SKM-1 (cell line): ENCODE measurements at regions not wholly inside any gene's neighbourhood (a gene's known extent, or its start where the extent isn't known, plus 50 kb on each side); places are given as distances from the start of the nearest gene placed in this dataset.

Source experiments
- DNase-seq: peaks from one replicate; lab custom pipeline; 2025; ENCODE audit not compliant: unreplicated experiment; lab: John Stamatoyannopoulos, UW

GRCh38 chr6:147712841-147713240, 204.4 kb downstream of the SAMD5 start:
- no peak for DNase-seq

- DNase-seq = no peak
These were observed 206.5 kb downstream of the SAMD5 start for GRCh38 chr6:147715035-147715434.

DNA sequence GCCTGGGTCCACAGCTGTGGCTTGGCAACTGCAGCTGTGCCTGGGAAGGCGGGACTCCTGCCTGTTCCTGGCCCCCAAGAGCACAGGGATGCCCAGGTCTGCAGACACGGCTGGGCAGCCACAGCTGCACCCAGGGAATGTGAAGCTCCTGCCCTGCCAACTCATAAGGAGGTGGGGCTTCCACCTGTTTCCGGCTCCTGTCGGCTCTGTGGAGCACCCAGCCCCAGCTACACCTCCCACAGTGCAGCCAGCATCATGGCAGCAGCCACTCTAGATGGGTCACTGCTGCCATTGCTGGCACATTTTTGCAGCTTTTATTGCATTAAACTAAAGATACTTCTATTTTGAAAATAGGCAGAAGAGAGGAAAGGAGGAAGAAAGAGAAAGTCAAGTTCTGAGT, 207.9 kb downstream of the SAMD5 start:
- DNase-seq = no peak

DNA sequence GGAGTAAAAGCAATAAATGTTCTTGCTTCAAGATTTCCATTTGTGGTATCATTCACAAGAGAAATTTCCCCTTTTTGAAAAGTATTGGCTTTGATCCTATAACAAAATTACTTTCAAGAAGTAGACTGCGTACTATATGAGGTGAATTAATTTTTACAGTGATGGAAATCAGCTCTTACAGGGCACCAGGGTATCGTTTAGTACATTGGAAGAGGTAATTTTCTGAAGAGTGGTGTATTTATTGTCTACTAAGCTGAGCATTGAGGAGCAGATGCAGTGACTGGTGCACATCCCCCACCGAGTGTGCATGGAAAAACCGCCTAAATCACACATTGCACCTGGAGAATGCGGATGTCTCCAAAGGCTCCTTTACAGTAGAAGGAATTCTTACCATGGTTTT, 209.5 kb downstream of the SAMD5 start:
- DNase-seq = no peak

GRCh38 chr6:147722158-147722557, 213.7 kb downstream of the SAMD5 start:
- no peak for DNase-seq

DNA sequence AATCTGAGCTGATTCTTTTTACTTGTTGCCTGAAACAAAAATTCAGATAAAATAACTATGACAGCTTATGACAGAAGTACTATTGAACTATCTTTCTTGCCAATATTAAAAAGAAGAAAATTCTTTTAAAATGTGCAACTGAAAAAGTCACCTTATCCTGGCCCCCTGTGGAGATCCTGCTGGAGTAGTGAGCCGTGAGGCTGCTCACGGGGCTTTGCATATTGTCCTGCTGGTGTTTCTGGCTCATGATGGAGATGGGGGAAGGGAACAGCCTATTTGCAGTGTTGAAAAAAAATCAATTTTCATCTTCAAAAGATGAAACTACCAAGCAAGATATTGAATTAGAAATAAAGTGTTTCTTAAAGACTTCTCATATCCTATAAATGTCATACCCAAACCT, 216.0 kb downstream of the SAMD5 start:
- no peak for DNase-seq

- no peak for DNase-seq
These were observed 217.9 kb downstream of the SAMD5 start for GRCh38 chr6:147726342-147726741.

DNA sequence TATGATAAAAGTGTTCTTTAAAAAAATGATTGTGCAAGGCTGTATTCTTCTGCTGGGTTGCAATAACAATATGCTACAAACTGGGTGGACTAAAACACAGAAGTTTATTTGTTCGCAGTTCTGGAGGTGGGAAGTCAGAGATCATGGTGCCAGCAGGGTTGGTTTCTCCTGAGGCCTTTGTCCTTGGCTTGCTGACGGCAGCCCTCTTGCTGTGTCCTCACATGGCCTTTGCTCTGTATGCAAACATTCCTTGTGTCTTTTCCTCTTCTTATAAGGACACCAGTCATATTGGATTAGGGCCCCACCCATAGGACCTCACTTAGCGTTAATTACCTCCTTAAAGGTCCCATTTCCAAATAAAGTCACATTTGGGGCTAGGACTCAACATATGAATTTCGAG, 220.4 kb downstream of the SAMD5 start:
- no peak for DNase-seq

DNA sequence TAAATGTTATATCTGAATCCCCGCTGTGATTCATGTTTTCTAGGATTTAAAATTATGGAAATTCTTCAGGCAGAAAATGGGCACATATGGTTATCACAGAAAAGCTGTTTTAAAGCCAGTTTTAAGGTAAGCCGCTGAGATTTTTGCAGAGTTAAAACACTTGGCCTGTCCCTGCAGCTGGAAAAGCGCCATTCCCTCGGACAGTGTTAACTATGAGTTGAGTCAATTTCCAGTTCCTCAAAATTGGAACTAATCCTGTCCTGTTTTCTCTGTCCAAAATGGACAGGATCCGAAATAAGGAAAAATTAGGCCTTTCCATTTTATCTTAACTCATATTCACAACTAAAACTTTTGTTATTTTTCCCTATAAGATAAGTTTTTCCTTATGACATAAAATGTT, 225.2 kb downstream of the SAMD5 start:
- DNase-seq = no peak

DNA sequence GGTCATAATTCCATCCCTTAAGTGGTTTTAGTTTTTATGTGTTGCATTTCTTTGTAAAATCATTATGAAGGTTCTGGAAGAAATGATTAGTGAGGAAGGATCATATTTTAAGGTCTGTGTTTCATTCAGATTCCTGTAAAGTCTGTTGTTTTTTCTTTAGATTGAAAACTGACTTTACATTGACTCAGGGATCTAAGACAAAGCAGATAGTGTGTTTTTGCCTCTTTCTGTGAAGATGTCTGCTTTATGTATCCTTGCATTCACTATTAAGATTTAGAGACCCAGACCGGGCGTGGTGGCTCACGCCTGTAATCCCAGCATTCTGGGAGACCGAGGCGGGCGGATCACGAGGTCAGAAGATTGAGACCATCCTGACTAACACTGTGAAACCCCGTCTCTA, 225.7 kb downstream of the SAMD5 start:
- no peak for DNase-seq

GRCh38 chr6:147735924-147736323, 227.4 kb downstream of the SAMD5 start:
- DNase-seq = no peak

- DNase-seq = no peak
These were observed 228.6 kb downstream of the SAMD5 start for GRCh38 chr6:147737115-147737514.

GRCh38 chr6:147738099-147738498, 229.6 kb downstream of the SAMD5 start:
- no peak for DNase-seq

- DNase-seq = no peak
These were observed 230.1 kb downstream of the SAMD5 start for GRCh38 chr6:147738516-147739162.

GRCh38 chr6:147740326-147740725, 231.8 kb downstream of the SAMD5 start:
- no peak for DNase-seq

GRCh38 chr6:147740916-147741315, 232.4 kb downstream of the SAMD5 start:
- no peak for DNase-seq

DNA sequence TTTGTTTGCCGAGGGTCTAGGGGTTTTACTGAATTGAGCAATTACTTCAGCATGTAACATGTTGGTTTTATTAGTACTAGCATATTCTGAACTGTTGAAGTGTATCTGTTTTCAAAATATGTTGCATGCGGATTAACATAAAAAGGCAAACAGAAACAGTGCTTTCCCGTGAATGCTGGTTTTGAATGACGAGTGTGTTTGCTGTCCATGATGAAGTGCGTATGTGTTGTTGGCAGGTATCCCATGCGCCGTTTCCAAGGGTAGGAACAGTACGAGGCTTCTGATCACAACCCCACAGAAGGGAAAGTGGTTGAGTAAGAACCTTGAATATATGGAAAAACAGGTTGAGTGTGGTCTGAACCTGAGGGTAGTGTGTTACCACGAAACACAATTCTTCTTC, 232.9 kb downstream of the SAMD5 start:
- DNase-seq = no peak

DNA sequence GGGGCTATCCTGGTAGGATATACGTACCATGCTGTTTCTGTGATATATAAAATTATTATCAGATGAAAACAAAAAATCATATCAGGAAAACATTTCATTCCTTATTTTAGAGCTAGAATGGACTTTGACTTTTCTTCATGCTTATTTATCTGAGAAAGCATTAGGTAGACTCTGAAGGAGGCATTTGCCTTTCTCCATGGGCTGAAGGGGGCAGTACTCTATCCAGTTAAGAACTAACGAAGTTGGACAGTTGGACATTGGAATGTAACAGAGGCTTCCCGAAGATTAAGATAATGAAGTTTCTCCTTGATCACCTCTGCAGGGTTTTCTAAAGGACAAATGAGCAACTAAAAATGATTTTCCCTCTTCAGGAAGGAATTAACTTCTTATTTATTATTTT, 233.9 kb downstream of the SAMD5 start:
- no peak for DNase-seq

- no peak for DNase-seq
These were observed 235.5 kb downstream of the SAMD5 start for GRCh38 chr6:147744012-147744411.

GRCh38 chr6:147749331-147749730, 240.8 kb downstream of the SAMD5 start:
- no peak for DNase-seq

DNA sequence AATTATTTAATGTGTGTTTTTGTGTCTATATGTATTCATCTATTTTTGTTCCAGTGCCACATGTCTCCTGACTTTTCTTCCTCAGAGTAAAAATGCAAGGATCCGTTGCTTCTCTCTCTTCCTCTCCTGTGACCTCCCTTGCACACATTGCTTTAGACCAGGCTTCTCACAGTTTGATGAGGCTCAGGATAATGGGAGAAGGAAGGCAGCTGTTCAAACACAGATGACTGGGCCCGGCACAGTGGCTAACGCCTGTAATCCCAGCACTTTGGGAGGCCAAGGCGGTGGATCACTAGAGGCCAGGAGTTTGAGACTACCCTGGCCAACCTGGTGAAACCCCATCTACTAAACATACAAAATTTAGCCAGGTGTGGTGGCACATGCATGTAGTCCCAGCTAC, 241.9 kb downstream of the SAMD5 start:
- no peak for DNase-seq

DNA sequence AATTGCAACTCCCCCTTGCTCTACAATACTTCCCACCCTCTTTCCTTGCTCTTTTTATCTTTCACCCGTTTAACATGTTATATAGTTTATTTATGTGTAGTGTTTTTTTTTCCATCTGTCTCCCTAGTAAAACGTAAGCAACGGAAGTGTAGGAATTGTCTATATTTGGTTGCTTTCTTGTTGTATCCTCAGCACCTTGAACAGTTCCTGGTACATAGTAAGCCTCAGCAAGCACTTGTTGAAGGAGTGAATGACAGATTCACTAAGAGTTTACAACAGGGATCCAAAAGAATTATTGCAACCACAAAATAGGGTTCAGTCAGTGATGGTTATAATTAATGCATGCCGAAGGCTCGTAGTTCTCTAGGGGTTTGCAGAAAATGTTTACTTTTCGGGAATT, 242.7 kb downstream of the SAMD5 start:
- DNase-seq = no peak

- DNase-seq = no peak
These were observed 244.4 kb downstream of the SAMD5 start for GRCh38 chr6:147752689-147753403.
